ENCODE measurements at regions not wholly inside any gene's neighbourhood (a gene's known extent, or its start where the extent isn't known, plus 50 kb on each side); places are given as distances from the start of the nearest gene placed in this dataset.
"Not testable (repeated sequence)": the region's sequence is repeated elsewhere in the genome, so short reads cannot be mapped to it uniquely, and the experiment has no call there.

DNA sequence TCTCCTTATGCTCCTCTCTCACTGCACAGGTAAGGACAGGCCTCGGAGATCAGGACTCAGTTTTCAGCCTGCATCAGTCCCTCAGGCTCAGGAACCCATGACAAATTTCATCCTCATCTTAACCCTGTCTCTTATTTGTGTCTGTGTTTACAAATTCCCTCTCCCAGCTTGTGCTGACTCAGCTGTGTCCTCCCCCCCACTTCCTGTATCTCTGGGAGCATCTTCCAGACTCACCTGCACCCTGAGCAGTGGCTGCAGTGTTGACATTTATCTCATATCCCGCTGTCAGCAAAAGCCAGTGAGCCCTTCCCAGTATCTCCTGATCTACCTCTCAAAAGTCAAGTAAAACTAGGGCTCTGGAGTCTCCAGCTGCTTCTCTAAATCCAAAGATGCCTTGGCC, 65.6 kb upstream of the VPREB1 start:
- H3K36me3 ChIP-seq (ENCODE audit: control insufficient read depth in 4 of 4, insufficient read depth in 4 of 4, low read length in 3 of 4) = no peaks in the 10 kb centered on the region
- no peak for DNase-seq
- H3K27ac ChIP-seq (ENCODE audit: insufficient read depth in 1 of 2, low read depth in 1 of 2, low read length in 2 of 2, poor library complexity in 1 of 2, severe bottlenecking in 2 of 2) = no peak overlapping the region
- CTCF ChIA-PET = interaction anchor here (0.7 to 1.9 kb wide), 7 partner anchors 10 to 29 kb away, joined by 3 to 6 read pairs (median 4); no protein-coding TSS in a partner anchor
- H3K9me3 ChIP-seq (ENCODE audit: control extremely low read depth in 1 of 5, control insufficient read depth in 4 of 5, insufficient read depth in 2 of 5, low read depth in 1 of 5, low read length in 4 of 5) = no peaks in the 10 kb centered on the region
- POLR2A ChIA-PET = no interaction called here
- peaks cover 0 to 17% (median 7%) of the 10 kb centered on the region in 5 experiments for H3K27me3 ChIP-seq (replicated peaks in 2 of 5; ENCODE audit: control insufficient read depth in 4 of 5, insufficient read depth in 5 of 5, low read length in 4 of 5)
- 88% methylated on average over 2 of the region's 2 CpGs for WGBS (ENCODE audit: insufficient coverage)
- H3K4me3 ChIP-seq (ENCODE audit: control insufficient read depth in 1 of 7, extremely low read depth in 1 of 7, insufficient read depth in 4 of 7, low read depth in 2 of 7, low read length in 6 of 7) = no peak overlapping the region
- H3K4me1 ChIP-seq (ENCODE audit: control extremely low read depth in 1 of 4, control insufficient read depth in 4 of 4, insufficient read depth in 4 of 4, low read length in 3 of 4) = no peaks in the 10 kb centered on the region

DNA sequence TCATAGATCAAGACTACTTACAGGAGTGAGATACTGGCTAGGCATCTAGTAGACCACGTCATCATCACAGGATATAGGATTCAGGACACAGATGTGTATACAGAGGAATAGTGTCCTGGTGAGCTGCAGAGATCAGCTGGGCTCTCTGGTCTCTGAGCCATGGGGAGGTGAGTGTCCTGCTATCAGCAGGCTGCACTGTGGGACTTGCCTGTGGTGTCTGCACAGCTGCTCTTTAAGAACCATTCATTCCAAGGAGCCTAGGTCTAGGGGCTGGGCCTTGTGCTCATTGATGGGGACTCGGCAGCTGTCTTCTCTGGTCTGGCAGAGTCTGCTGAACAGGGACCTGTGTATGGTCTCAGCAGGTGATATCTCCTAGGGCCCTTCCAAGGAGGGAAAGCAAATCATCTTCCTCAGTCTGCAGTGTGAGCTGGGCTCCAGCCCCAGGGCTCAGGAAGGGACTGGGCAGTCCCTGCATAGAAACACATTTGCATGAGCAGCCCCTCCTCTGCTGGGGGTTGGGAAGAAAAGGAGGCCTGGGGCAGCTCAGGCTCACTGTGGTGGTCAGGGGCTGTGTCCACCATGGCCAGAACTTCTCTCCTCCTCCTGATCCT, 66.1 kb upstream of the VPREB1 start:
- POLR2A ChIA-PET = no interaction called here
- WGBS (ENCODE audit: insufficient coverage) = 100% methylated on average over 2 of the region's 2 CpGs
- Histone ChIP-seq H3K27me3 (replicated peaks in 2 of 5; ENCODE audit: control insufficient read depth in 4 of 5, insufficient read depth in 5 of 5, low read length in 4 of 5) (peaks cover 0 to 13% (median 7%) of the 10 kb centered on the region in 5 experiments), H3K4me3 (ENCODE audit: control insufficient read depth in 1 of 7, extremely low read depth in 1 of 7, insufficient read depth in 4 of 7, low read depth in 2 of 7, low read length in 6 of 7) (no peak overlapping the region), H3K9me3 (ENCODE audit: control extremely low read depth in 1 of 5, control insufficient read depth in 4 of 5, insufficient read depth in 2 of 5, low read depth in 1 of 5, low read length in 4 of 5) (no peaks in the 10 kb centered on the region), H3K36me3 (ENCODE audit: control insufficient read depth in 4 of 4, insufficient read depth in 4 of 4, low read length in 3 of 4) (no peaks in the 10 kb centered on the region), H3K4me1 (ENCODE audit: control extremely low read depth in 1 of 4, control insufficient read depth in 4 of 4, insufficient read depth in 4 of 4, low read length in 3 of 4) (no peaks in the 10 kb centered on the region), H3K27ac (ENCODE audit: insufficient read depth in 1 of 2, low read depth in 1 of 2, low read length in 2 of 2, poor library complexity in 1 of 2, severe bottlenecking in 2 of 2) (no peak overlapping the region)
- DNase-seq = no peak
- CTCF ChIA-PET = interaction anchor here (0.8 to 1.9 kb wide), 7 partner anchors 8 to 29 kb away, joined by 3 to 6 read pairs (median 4); no protein-coding TSS in a partner anchor

DNA sequence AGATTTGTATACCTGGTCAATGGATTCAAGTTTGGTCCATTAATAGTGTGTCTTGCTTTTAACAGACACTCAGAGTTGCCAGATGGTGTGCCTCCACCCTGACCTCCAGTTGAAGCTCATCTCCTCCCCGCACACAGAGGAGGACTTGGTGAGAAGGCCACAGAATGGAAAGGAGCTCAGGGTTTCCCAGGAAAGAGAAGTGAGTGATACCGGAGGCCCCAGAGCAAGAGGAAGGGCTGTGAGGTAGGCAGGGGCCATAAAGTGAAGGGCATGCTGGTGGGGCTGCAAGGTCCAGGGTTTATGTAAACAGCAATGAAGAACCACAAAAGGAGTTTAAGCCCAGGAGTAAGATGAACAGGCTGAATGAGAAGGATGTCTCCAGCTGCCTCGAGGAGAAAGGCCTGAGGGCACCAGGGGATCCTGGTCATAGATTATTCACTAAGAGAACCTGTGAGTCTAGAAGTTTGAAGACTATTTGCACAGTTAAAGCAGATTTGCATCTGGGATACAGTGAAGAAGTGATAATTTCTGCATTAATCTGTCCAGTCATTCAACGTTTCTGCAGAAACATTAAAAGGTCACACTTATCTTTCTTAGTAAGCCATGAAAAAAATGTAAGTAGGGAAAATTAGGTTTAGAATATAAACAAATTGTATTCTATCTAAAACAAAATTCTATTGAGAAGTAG, 67.5 kb upstream of the VPREB1 start:
- no peaks in the 10 kb centered on the region for H3K4me1 ChIP-seq (ENCODE audit: control extremely low read depth in 1 of 4, control insufficient read depth in 4 of 4, insufficient read depth in 4 of 4, low read length in 3 of 4)
- DNase-seq = no peak
- no peaks in the 10 kb centered on the region for H3K9me3 ChIP-seq (ENCODE audit: control extremely low read depth in 1 of 5, control insufficient read depth in 4 of 5, insufficient read depth in 2 of 5, low read depth in 1 of 5, low read length in 4 of 5)
- no peaks in the 10 kb centered on the region for H3K36me3 ChIP-seq (ENCODE audit: control insufficient read depth in 4 of 4, insufficient read depth in 4 of 4, low read length in 3 of 4)
- H3K27ac ChIP-seq (ENCODE audit: insufficient read depth in 1 of 2, low read depth in 1 of 2, low read length in 2 of 2, poor library complexity in 1 of 2, severe bottlenecking in 2 of 2) = no peak overlapping the region
- 82% methylated on average over 3 of the region's 4 CpGs for WGBS (ENCODE audit: insufficient coverage)
- CTCF ChIA-PET = interaction anchor here (0.8 to 1.8 kb wide), 4 partner anchors 9 to 215 kb away, joined by 3 to 6 read pairs (median 4); no protein-coding TSS in a partner anchor
- no peak overlapping the region for H3K4me3 ChIP-seq (ENCODE audit: control insufficient read depth in 1 of 7, extremely low read depth in 1 of 7, insufficient read depth in 4 of 7, low read depth in 2 of 7, low read length in 6 of 7)
- peaks cover 0 to 8% (median 4%) of the 10 kb centered on the region in 5 experiments for H3K27me3 ChIP-seq (replicated peaks in 2 of 5; ENCODE audit: control insufficient read depth in 4 of 5, insufficient read depth in 5 of 5, low read length in 4 of 5)
- POLR2A ChIA-PET = no interaction called here

DNA sequence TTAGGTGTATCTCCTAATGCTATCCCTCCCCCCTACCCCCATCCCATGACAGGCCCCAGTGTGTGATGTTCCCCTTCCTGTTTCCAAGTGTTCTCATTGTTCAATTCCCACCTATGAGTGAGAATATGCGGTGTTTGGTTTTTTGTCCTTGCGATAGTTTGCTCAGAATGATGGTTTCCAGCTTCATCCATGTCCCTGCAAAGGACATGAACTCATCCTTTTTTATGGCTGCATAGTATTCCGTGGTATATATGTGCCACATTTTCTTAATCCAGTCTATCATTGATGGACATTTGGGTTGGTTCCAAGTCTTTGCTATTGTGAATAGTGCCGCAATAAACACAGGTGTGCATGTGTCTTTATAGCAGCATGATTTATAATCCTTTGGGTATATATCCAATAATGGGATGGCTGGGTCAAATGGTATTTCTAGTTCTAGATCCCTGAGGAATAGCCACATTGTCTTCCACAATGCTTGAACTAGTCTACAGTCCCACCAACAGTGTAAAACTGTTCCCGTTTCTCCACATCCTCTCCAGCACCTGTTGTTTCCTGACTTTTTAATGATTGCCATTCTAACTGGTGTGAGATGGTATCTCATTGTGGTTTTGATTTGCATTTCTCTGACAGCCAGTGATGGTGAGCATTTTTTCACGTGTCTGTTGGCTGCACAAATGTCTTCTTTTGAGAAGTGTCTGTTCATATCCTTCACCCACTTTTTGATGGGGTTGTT, 71.5 kb upstream of the VPREB1 start:
- H3K9me3 ChIP-seq (ENCODE audit: control extremely low read depth in 1 of 5, control insufficient read depth in 4 of 5, insufficient read depth in 2 of 5, low read depth in 1 of 5, low read length in 4 of 5); H3K4me3 ChIP-seq (ENCODE audit: control insufficient read depth in 1 of 7, extremely low read depth in 1 of 7, insufficient read depth in 4 of 7, low read depth in 2 of 7, low read length in 6 of 7); DNase-seq; POLR2A ChIA-PET; H3K27me3 ChIP-seq (replicated peaks in 2 of 5; ENCODE audit: control insufficient read depth in 4 of 5, insufficient read depth in 5 of 5, low read length in 4 of 5); H3K36me3 ChIP-seq (ENCODE audit: control insufficient read depth in 4 of 4, insufficient read depth in 4 of 4, low read length in 3 of 4); H3K4me1 ChIP-seq (ENCODE audit: control extremely low read depth in 1 of 4, control insufficient read depth in 4 of 4, insufficient read depth in 4 of 4, low read length in 3 of 4); H3K27ac ChIP-seq (ENCODE audit: insufficient read depth in 1 of 2, low read depth in 1 of 2, low read length in 2 of 2, poor library complexity in 1 of 2, severe bottlenecking in 2 of 2): not testable (repeated sequence)
- no CpG with 5 or more reads among the region's 6 CpGs for WGBS (ENCODE audit: insufficient coverage)
- CTCF ChIA-PET = interaction anchor here (1.7 kb wide), 1 partner anchor 16 kb away, joined by 7 read pairs; no protein-coding TSS in a partner anchor

DNA sequence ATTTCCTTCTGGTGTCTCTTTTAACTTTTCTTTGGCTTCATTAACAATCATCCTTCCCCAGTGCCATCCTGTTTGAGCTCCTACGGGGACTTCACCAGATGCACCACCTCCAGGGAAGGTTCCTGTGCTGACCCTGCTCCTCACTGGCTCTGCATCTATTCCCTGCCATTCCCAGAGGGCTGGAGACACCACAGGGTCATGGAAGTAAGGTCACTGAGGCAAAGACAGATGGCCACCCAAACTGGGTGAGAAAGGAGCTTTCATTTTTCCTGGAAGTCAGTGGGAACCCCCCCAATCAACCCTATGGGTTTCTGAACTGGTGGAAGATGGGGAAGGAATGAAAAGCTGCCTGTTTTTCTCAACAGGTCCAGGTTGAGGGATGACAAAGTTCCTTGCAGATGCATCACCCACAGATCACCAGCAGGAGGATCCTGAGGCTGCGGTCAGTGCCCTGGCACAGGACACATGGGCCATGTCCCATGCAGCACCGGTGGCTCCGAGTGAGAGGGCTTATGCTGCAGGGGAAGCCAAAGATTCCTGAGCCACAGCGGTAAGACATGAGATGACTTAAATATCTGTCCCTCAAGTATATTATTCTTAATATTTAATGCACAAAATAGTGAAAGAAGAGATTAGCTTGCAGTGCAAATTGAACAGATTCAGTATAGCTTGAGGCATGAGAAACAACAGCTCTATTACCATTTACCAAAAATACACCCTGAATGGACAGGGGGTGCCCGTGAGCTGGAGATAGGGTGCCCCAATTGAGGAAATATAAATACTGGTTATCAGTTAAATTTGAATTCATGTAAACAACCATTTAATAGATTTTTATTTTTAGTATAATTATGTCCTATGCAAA, 73.0 kb upstream of the VPREB1 start:
- H3K4me3 ChIP-seq (ENCODE audit: control insufficient read depth in 1 of 7, extremely low read depth in 1 of 7, insufficient read depth in 4 of 7, low read depth in 2 of 7, low read length in 6 of 7) = no peak overlapping the region
- WGBS (ENCODE audit: insufficient coverage) = 89% methylated on average over 4 of the region's 6 CpGs
- H3K27ac ChIP-seq (ENCODE audit: insufficient read depth in 1 of 2, low read depth in 1 of 2, low read length in 2 of 2, poor library complexity in 1 of 2, severe bottlenecking in 2 of 2) = no peak overlapping the region
- DNase-seq = no peak
- CTCF ChIA-PET = interaction anchor here (0.8 to 1.7 kb wide), 5 partner anchors 9 to 204 kb away, joined by 3 to 7 read pairs (median 3); no protein-coding TSS in a partner anchor
- peaks cover 0 to 4% (median 0%) of the 10 kb centered on the region in 5 experiments for H3K27me3 ChIP-seq (replicated peaks in 2 of 5; ENCODE audit: control insufficient read depth in 4 of 5, insufficient read depth in 5 of 5, low read length in 4 of 5)
- peaks cover 0 to 13% (median 12%) of the 10 kb centered on the region in 4 experiments for H3K4me1 ChIP-seq (ENCODE audit: control extremely low read depth in 1 of 4, control insufficient read depth in 4 of 4, insufficient read depth in 4 of 4, low read length in 3 of 4)
- H3K36me3 ChIP-seq (ENCODE audit: control insufficient read depth in 4 of 4, insufficient read depth in 4 of 4, low read length in 3 of 4) = no peaks in the 10 kb centered on the region
- POLR2A ChIA-PET = no interaction called here
- H3K9me3 ChIP-seq (ENCODE audit: control extremely low read depth in 1 of 5, control insufficient read depth in 4 of 5, insufficient read depth in 2 of 5, low read depth in 1 of 5, low read length in 4 of 5) = no peaks in the 10 kb centered on the region

DNA sequence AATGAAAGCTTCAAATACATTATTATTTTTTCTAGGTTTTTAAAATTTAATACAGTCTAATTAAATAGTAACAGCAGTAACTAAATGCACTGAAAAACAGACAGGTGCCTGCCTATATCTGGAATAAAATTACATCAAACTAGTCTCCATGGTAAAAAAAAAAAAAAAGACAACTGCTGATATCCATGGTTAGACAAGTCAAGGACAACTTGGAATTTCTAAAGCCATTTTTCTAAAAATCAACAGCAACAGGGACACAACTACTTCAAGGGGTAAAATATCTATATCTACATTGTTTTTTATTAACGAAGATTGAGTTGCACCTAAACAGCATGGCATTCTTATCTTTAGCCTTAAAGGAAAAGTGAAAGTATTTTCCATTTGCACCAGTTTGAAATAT, 74.7 kb upstream of the VPREB1 start:
- H3K27ac ChIP-seq (ENCODE audit: insufficient read depth in 1 of 2, low read depth in 1 of 2, low read length in 2 of 2, poor library complexity in 1 of 2, severe bottlenecking in 2 of 2) = no peak overlapping the region
- no peaks in the 10 kb centered on the region for H3K9me3 ChIP-seq (ENCODE audit: control extremely low read depth in 1 of 5, control insufficient read depth in 4 of 5, insufficient read depth in 2 of 5, low read depth in 1 of 5, low read length in 4 of 5)
- ChIA-PET CTCF (interaction anchor here (1.0 kb wide), 1 partner anchor 9 kb away, joined by 6 read pairs; no protein-coding TSS in a partner anchor), POLR2A (no interaction called here)
- H3K4me1 ChIP-seq (ENCODE audit: control extremely low read depth in 1 of 4, control insufficient read depth in 4 of 4, insufficient read depth in 4 of 4, low read length in 3 of 4) = peaks cover 0 to 17% (median 12%) of the 10 kb centered on the region in 4 experiments
- H3K27me3 ChIP-seq (replicated peaks in 2 of 5; ENCODE audit: control insufficient read depth in 4 of 5, insufficient read depth in 5 of 5, low read length in 4 of 5) = peaks cover 0 to 4% (median 0%) of the 10 kb centered on the region in 5 experiments
- H3K4me3 ChIP-seq (ENCODE audit: control insufficient read depth in 1 of 7, extremely low read depth in 1 of 7, insufficient read depth in 4 of 7, low read depth in 2 of 7, low read length in 6 of 7) = peak overlapping the region in 2 of 7 experiments; percentile 36 to 67
- peak in 1 of 3 donors; percentile 19 for DNase-seq
- no CpG with 5 or more reads among the region's 1 CpG for WGBS (ENCODE audit: insufficient coverage)
- no peaks in the 10 kb centered on the region for H3K36me3 ChIP-seq (ENCODE audit: control insufficient read depth in 4 of 4, insufficient read depth in 4 of 4, low read length in 3 of 4)

All from common myeloid progenitor, CD34-positive (primary cell).